Heart right ventricle (tissue), 16 donors: ENCODE measurements at regions not wholly inside any gene's neighbourhood (a gene's known extent, or its start where the extent isn't known, plus 50 kb on each side); places are given as distances from the start of the nearest gene placed in this dataset.

Experiments used
- ATAC-seq, 8 donors: fragments of 200-7000 bp; cut with Tn5 transposase; one replicate each; pipeline ENCODE4 v1.9.1; 2020; ENCODE audit warnings: mild to moderate bottlenecking in 8 of 8, moderate library complexity in 8 of 8, moderate number of reproducible peaks in 1 of 8
- DNase-seq, 2 donors: peaks; one replicate each; pipeline ENCODE4 v3.0.0-alpha.2; 2020
- H3K27ac ChIP-seq, 10 donors: fragments of 200-600 bp; sonication (generic) in 2 of 10; one replicate each; pipeline versions ENCODE4 v1.5.0 to v1.8.0; 2020 to 2022; ENCODE audit warnings: mild to moderate bottlenecking in 3 of 10
- H3K27me3 ChIP-seq, 7 donors: fragments of 200-600 bp; one replicate each; pipeline ENCODE4 v1.8.0; 2021 to 2022; ENCODE audit warnings: mild to moderate bottlenecking in 2 of 7
- H3K36me3 ChIP-seq, 9 donors: fragments of 200-600 bp; sonication (generic) in 1 of 9; one replicate each; pipeline versions ENCODE4 v1.5.0 to v1.8.0; 2020 to 2022; ENCODE audit warnings: mild to moderate bottlenecking in 2 of 9
- H3K4me1 ChIP-seq, 9 donors: fragments of 200-600 bp; sonication (generic) in 1 of 9; one replicate each; pipeline versions ENCODE4 v1.5.0 to v1.8.0; 2020 to 2022; ENCODE audit warnings: mild to moderate bottlenecking in 4 of 9
- H3K4me3 ChIP-seq, 10 donors: fragments of 200-600 bp; sonication (generic) in 2 of 10; one replicate each; pipeline versions ENCODE4 v1.5.0 to v1.8.0; 2020 to 2022; ENCODE audit warnings: mild to moderate bottlenecking in 7 of 10, moderate library complexity in 2 of 10
- H3K9me3 ChIP-seq, 11 donors: fragments of 200-600 bp in 10 of 11; sonication (generic) in 2 of 11; one replicate each; pipeline versions ENCODE4 v1.5.0 to v1.8.0; 2013 to 2022; ENCODE audit warnings: mild to moderate bottlenecking in 2 of 11, control low read depth in 1 of 11, moderate library complexity in 1 of 11
- WGBS, 2 donors: extraction: QIAGEN DNeasy Blood & Tissue Kit; methylation state at CpG; one replicate each; pipeline ENCODE4 v1.1.7; 2013; ENCODE audit warnings: inconsistent platforms in 1 of 2; 5-methylcytosine and 5-hydroxymethylcytosine counted together
- intact Hi-C, 10 donors: fragments of 100-400 bp; cut with DNase I; formaldehyde crosslinking; loops; one replicate each; pipeline versions ENCODE4 v1.11.1 to v1.14.2; 2022
- TF ChIP-seq, protein P1 (sequence below), 9 donors: fragments of 200-600 bp; sonication (generic) in 2 of 9; IDR thresholded peaks; one replicate each; pipeline versions ENCODE4 v1.5.0 to v1.8.0; 2021 to 2022; ENCODE audit warnings: antibody characterized with exemption in 9 of 9, mild to moderate bottlenecking in 5 of 9, moderate library complexity in 1 of 9
- donor health status: Arrhythmogenic right ventricular cardiomyopathy.
- donor health status: ischemic (EF 13 %, LVEDD 7.1; RV severe dilation, severe dysfunction).
- donor health status: healthy with polysubstance abuse.
- donor health status: DM: no; HTN: yes; CAD: no.
- donor health status: DM: no; HTN: no; CAD: no.
- donor health status: ischemic (EF 25% LVEDD 6.9; RV normal size, moderate dysfunction).
- donor health status: ischemic (EF 25% LVEDD 5.7; RV mildly dilated, moderate dysfunction).
- donor health status: healthy.
- donor health status: DM: yes; HTN: yes; CAD: no.
- donor health status: Ischemic cardiomyopathy.
- donor health status: ischemic (EF 35%, LVEDD 5.7; RV mildly dilated, moderate dysfunction).
- donor health status: nonischemic (EF 11% LVEDD 7.7; RV severe dilation, severe dysfunction).
- donor health status: DM: yes; HTN: yes; CAD: no.
- donor health status: PGD.
- donor health status: ischemic (EF 29% LVEDD 5.4; RV normal size, mild dysfunction).
- donor health status: nonischemic (EF 23%, LVEDD 6.1; RV moderate dilation, normal function).

GRCh38 chr3:74129611-74130010 is 484.8 kb downstream of the CNTN3 start:
- Histone ChIP-seq H3K27me3 (no peaks in the 10 kb centered on the region), H3K4me1 (no peaks in the 10 kb centered on the region), H3K9me3 (peaks cover 0 to 27% (median 0%) of the 10 kb centered on the region in 11 donors), H3K27ac (no peak overlapping the region), H3K4me3 (no peak overlapping the region), H3K36me3 (no peaks in the 10 kb centered on the region)
- no peak for ATAC-seq
- intact Hi-C loops, result no loop called here
- WGBS, 2 donors, result 94 to 100% methylated on average over 2 of the region's 2 CpGs
- TF ChIP-seq, protein P1, sequence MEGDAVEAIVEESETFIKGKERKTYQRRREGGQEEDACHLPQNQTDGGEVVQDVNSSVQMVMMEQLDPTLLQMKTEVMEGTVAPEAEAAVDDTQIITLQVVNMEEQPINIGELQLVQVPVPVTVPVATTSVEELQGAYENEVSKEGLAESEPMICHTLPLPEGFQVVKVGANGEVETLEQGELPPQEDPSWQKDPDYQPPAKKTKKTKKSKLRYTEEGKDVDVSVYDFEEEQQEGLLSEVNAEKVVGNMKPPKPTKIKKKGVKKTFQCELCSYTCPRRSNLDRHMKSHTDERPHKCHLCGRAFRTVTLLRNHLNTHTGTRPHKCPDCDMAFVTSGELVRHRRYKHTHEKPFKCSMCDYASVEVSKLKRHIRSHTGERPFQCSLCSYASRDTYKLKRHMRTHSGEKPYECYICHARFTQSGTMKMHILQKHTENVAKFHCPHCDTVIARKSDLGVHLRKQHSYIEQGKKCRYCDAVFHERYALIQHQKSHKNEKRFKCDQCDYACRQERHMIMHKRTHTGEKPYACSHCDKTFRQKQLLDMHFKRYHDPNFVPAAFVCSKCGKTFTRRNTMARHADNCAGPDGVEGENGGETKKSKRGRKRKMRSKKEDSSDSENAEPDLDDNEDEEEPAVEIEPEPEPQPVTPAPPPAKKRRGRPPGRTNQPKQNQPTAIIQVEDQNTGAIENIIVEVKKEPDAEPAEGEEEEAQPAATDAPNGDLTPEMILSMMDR (IDR thresholded peaks at IDR 0.05), result no peak
- DNase-seq, result no peak

GRCh38 chr3:74129056-74129455 is 485.4 kb downstream of the CNTN3 start:
- 83 to 85% methylated on average over 1 of the region's 1 CpG for WGBS, 2 donors
- Histone ChIP-seq H3K4me1 (no peaks in the 10 kb centered on the region), H3K27me3 (no peaks in the 10 kb centered on the region), H3K36me3 (no peaks in the 10 kb centered on the region), H3K27ac (no peak overlapping the region), H3K4me3 (no peak overlapping the region), H3K9me3 (peaks cover 0 to 24% (median 0%) of the 10 kb centered on the region in 11 donors)
- DNase-seq (no peak), ATAC-seq (no peak)
- TF ChIP-seq, protein P1 (IDR thresholded peaks at IDR 0.05), result no peak
- intact Hi-C loops, result no loop called here

DNA sequence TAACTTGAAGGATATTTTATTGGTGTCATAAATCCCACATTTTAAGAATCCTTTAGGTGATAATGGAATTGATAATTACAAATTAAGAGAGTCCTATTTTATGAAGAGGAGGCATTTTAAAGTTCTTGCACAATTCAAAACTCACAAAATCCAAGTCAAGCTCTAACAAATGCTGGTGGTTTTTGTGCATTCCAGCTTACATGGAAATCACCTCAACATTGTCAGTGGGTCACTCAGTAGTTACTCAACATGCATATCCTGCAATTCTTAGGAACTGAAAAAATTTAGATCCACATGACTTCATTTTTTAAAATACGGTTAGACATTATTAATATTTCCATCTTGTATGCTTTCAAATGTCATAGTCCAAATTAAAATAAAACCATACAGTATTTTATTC is 487.2 kb downstream of the CNTN3 start:
- no peak overlapping the region for H3K27ac ChIP-seq
- H3K36me3 ChIP-seq, result no peaks in the 10 kb centered on the region
- no peak for DNase-seq
- no peaks in the 10 kb centered on the region for H3K27me3 ChIP-seq
- intact Hi-C loops, result no loop called here
- no peak overlapping the region for H3K4me3 ChIP-seq
- peaks cover 0 to 23% (median 0%) of the 10 kb centered on the region in 11 donors for H3K9me3 ChIP-seq
- no peaks in the 10 kb centered on the region for H3K4me1 ChIP-seq
- TF ChIP-seq, protein P1 (IDR thresholded peaks at IDR 0.05), result no peak
- WGBS, 2 donors, result 98 to 99% methylated on average over 1 of the region's 1 CpG
- no peak for ATAC-seq

GRCh38 chr3:74124782-74125181 is 489.7 kb downstream of the CNTN3 start:
- DNase-seq, result no peak
- WGBS, 2 donors, result 79 to 87% methylated on average over 7 of the region's 7 CpGs
- Histone ChIP-seq H3K27me3 (no peaks in the 10 kb centered on the region), H3K9me3 (peaks cover 0 to 13% (median 0%) of the 10 kb centered on the region in 11 donors), H3K27ac (no peak overlapping the region), H3K4me1 (no peaks in the 10 kb centered on the region), H3K36me3 (no peaks in the 10 kb centered on the region), H3K4me3 (no peak overlapping the region)
- TF ChIP-seq, protein P1 (IDR thresholded peaks at IDR 0.05), result no peak
- intact Hi-C loops, result no loop called here
- ATAC-seq, result no peak
